GM12878 (cell line): ENCODE measurements at regions not wholly inside any gene's neighbourhood (a gene's known extent, or its start where the extent isn't known, plus 50 kb on each side); places are given as distances from the start of the nearest gene placed in this dataset.
"Not testable (repeated sequence)": the region's sequence is repeated elsewhere in the genome, so short reads cannot be mapped to it uniquely, and the experiment has no call there.

Experiments used
- ATAC-seq: fragments of 200-7000 bp; cut with Tn5 transposase; 3 replicates; pipeline ENCODE4 v1.9.1; 2020; ENCODE audit warnings: mild to moderate bottlenecking, moderate library complexity
- BruUV-seq: library from RNA; stranded (reverse); fragments of 400-500 nt; replicated peaks from 2 replicates; lab custom pipeline; 2021; lab: Mats Ljungman, UMichigan
- CTCF ChIA-PET: fragments of 300-600 bp; sonication (Branson Sonifier 250); formaldehyde crosslinking; extraction: SDS; loops from one replicate; lab custom pipeline; 2021; ENCODE audit warnings: inconsistent platforms; lab: Yijun Ruan, JAX
- POLR2A ChIA-PET: fragments of 350-600 bp; formaldehyde crosslinking; extraction: SDS; loops from one replicate; lab custom pipeline; 2021; ENCODE audit warnings: inconsistent platforms; lab: Charles Lee
- RAD21 ChIA-PET: fragments of 300-600 bp; sonication (Branson Sonifier 250); formaldehyde crosslinking; loops from one replicate; lab custom pipeline; 2023; ENCODE audit warnings: antibody characterized with exemption; ENCODE audit not compliant: unreplicated experiment; lab: Charles Lee
- SMC1A ChIA-PET: fragments of 300-600 bp; sonication (Branson Sonifier 250); formaldehyde crosslinking; loops from one replicate; lab custom pipeline; 2023; ENCODE audit not compliant: unreplicated experiment, uncharacterized antibody; lab: Charles Lee
- DNase-seq: peaks from one replicate; pipeline ENCODE4 v3.0.0-alpha.2; 2011; ENCODE audit warnings: low read depth, low spot score
- FAIRE-seq: peaks from 3 replicates; lab custom pipeline; 2011; peaks lifted over from hg19 to GRCh38; lab: Jason Lieb, UNC
- H2AFZ ChIP-seq: 2 replicates; pipeline ENCODE4 v1.6.0; 2011; ENCODE audit warnings: low read depth, low read length, control low read depth; ENCODE audit not compliant: control insufficient read depth
- H3K27ac ChIP-seq: 2 replicates; pipeline ENCODE4 v1.5.1; 2011; ENCODE audit warnings: control low read depth; ENCODE audit not compliant: control insufficient read depth, insufficient read depth
- H3K27me3 ChIP-seq, 2 experiments: replicated peaks in 1 of 2; 2 replicates each; pipeline versions ENCODE4 v1.6.0 to v1.6.1; 2011; ENCODE audit warnings: low read length in 1 of 2; ENCODE audit not compliant: control insufficient read depth in 2 of 2, insufficient read depth in 2 of 2
- H3K36me3 ChIP-seq, 2 experiments: 2 replicates each; pipeline ENCODE4 v1.5.1; 2011; ENCODE audit warnings: low read length in 1 of 2; ENCODE audit not compliant: control insufficient read depth in 2 of 2, insufficient read depth in 2 of 2
- H3K4me1 ChIP-seq: 2 replicates; pipeline ENCODE4 v1.6.1; 2011; ENCODE audit warnings: mild to moderate bottlenecking, low read length, moderate library complexity, mixed read lengths; ENCODE audit not compliant: control insufficient read depth, insufficient read depth
- H3K4me2 ChIP-seq: 2 replicates; pipeline ENCODE4 v1.6.0; 2011; ENCODE audit warnings: control low read depth; ENCODE audit not compliant: control insufficient read depth, insufficient read depth
- H3K4me3 ChIP-seq: fragments of 200-600 bp; sonication (generic); 2 replicates; pipeline ENCODE4 v1.5.1; 2016
- H3K79me2 ChIP-seq: 2 replicates; pipeline ENCODE4 v1.6.0; 2011; ENCODE audit warnings: low read length; ENCODE audit not compliant: control insufficient read depth, insufficient read depth
- H3K9ac ChIP-seq: 2 replicates; pipeline ENCODE4 v1.8.0; 2011; ENCODE audit warnings: low read length, control low read depth, mixed read lengths; ENCODE audit not compliant: control insufficient read depth, insufficient read depth
- H3K9me3 ChIP-seq: replicated peaks from 3 replicates; pipeline ENCODE4 v1.5.1; 2011; ENCODE audit warnings: mild to moderate bottlenecking, low read length; ENCODE audit not compliant: control insufficient read depth, insufficient read depth
- H4K20me1 ChIP-seq: 2 replicates; pipeline ENCODE4 v1.6.0; 2011; ENCODE audit not compliant: control insufficient read depth, insufficient read depth
- BMI1 ChIP-seq: fragments of 450-650 bp; IDR thresholded peaks from 2 replicates; pipeline ENCODE4 v1.6.1; 2016; ENCODE audit warnings: mild to moderate bottlenecking, moderate library complexity, borderline replicate concordance
- ESRRA ChIP-seq: IDR thresholded peaks from 2 replicates; pipeline ENCODE4 v1.6.1; 2012; ENCODE audit warnings: mild to moderate bottlenecking, low read length, improper control_type of control experiment
- JUND ChIP-seq: IDR thresholded peaks from 2 replicates; pipeline ENCODE4 v1.6.1; 2012; ENCODE audit warnings: low read depth, mild to moderate bottlenecking, low read length, improper control_type of control experiment, moderate library complexity
- MYB ChIP-seq: fragments of 150-350 bp; IDR thresholded peaks from 2 replicates; pipeline ENCODE4 v1.6.1; 2014; ENCODE audit warnings: mild to moderate bottlenecking, low read depth, low read length, borderline replicate concordance
- NFIC ChIP-seq: IDR thresholded peaks from 2 replicates; pipeline ENCODE4 v1.6.1; 2012; ENCODE audit warnings: low read depth, mild to moderate bottlenecking, inconsistent platforms, low read length, moderate library complexity
- NFXL1 ChIP-seq: fragments of 450-650 bp; IDR thresholded peaks from 2 replicates; pipeline ENCODE4 v1.6.1; 2017; ENCODE audit warnings: antibody characterized with exemption, mild to moderate bottlenecking, borderline replicate concordance
- PAX5 ChIP-seq: IDR thresholded peaks from 2 replicates; pipeline ENCODE4 v1.6.1; 2011; ENCODE audit warnings: low read depth, low read length, borderline replicate concordance
- SMC3 ChIP-seq: IDR thresholded peaks from 2 replicates; pipeline ENCODE4 v1.6.1; 2011; ENCODE audit warnings: low read length, improper control_type of control experiment, borderline replicate concordance
- TCF12 ChIP-seq: IDR thresholded peaks from 2 replicates; pipeline ENCODE4 v1.6.1; 2011; ENCODE audit warnings: low read depth, mild to moderate bottlenecking, low read length
- ZNF207 ChIP-seq: fragments of 450-650 bp; IDR thresholded peaks from 2 replicates; pipeline ENCODE4 v1.6.1; 2014; ENCODE audit warnings: antibody characterized with exemption, mild to moderate bottlenecking, borderline replicate concordance
- WGBS: methylation state at CpG from one replicate; pipeline ENCODE4 v1.1.6; 2016; ENCODE audit warnings: low lambda C conversion rate; ENCODE audit not compliant: insufficient replicate concordance, insufficient coverage; ENCODE audit errors: missing lambda C conversion rate; 5-methylcytosine and 5-hydroxymethylcytosine counted together
- in situ Hi-C: fragments of 300-500 bp; cut with MboI; formaldehyde crosslinking; loops from 9 replicates; pipeline ENCODE4 v1.14.3; 2018; ENCODE audit warnings: mixed read lengths
- intact Hi-C: fragments of 100-400 bp; cut with micrococcal nuclease; formaldehyde crosslinking; loops from one replicate; pipeline ENCODE4 v1.14.2; 2022; ENCODE audit not compliant: unreplicated experiment
- TF ChIP-seq, protein P1 (sequence below): fragments of 450-650 bp; IDR thresholded peaks from 2 replicates; pipeline ENCODE4 v1.6.1; 2017; ENCODE audit warnings: mild to moderate bottlenecking, low read depth, inconsistent platforms; ENCODE audit not compliant: poor library complexity, severe bottlenecking
- TF ChIP-seq, protein P2 (sequence below): fragments of 450-650 bp; IDR thresholded peaks from 2 replicates; pipeline ENCODE4 v1.6.1; 2014; ENCODE audit warnings: mild to moderate bottlenecking
- TF ChIP-seq, protein P3 (sequence below): fragments of 450-650 bp; IDR thresholded peaks from 2 replicates; pipeline ENCODE4 v1.6.1; 2016; ENCODE audit warnings: mild to moderate bottlenecking

DNA sequence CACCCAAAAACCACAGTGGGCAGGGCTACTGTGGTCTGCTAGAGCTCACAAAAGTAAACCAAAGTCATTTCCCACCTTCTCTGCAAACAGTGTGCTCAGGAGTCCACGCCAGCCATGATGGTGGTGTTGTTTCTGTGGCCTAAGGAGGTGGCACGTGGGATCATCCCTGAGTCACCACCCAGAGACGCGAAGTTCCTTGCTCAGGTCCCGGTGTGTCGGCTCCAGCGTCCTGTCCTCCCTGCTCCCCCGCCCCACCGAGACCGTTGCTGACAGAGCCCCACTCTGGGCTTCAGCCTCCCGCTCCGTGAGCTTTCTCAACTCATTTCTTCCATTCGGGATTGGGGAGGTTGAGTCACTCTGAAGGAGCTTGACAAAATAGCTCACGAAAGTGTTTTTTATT lies 118.7 kb downstream of the NPTX2 start:
- H3K79me2 ChIP-seq: no peaks in the 10 kb centered on the region
- DNase-seq: no peak
- H3K36me3 ChIP-seq: no peaks in the 10 kb centered on the region
- ChIA-PET RAD21 (interaction anchor here (1.3 kb wide), 1 partner anchor 100 kb away, joined by 3 read pairs; no protein-coding TSS in a partner anchor), CTCF (interaction anchor here (0.7 to 3.5 kb wide), 6 partner anchors 9 to 315 kb away, joined by 3 to 23 read pairs (median 3); no protein-coding TSS in a partner anchor), POLR2A (no interaction called here), SMC1A (interaction anchor here (0.7 to 2.4 kb wide), 2 partner anchors 10 to 99 kb away, joined by 4 to 5 read pairs; no protein-coding TSS in a partner anchor)
- H3K4me2 ChIP-seq: no peak overlapping the region
- no peak overlapping the region for H2AFZ ChIP-seq
- no TSS peak for BruUV-seq
- H3K4me1 ChIP-seq: no peaks in the 10 kb centered on the region
- no peaks in the 10 kb centered on the region for H3K9me3 ChIP-seq
- H3K9ac ChIP-seq: no peak overlapping the region
- no peaks in the 10 kb centered on the region for H4K20me1 ChIP-seq
- TF ChIP-seq TCF12 (no peak), PAX5 (no peak), SMC3 (no peak), NFIC (no peak), ESRRA (no peak), NFXL1 (no peak), JUND (no peak), ZNF207 (no peak), MYB (no peak), BMI1 (no peak)
- TF ChIP-seq, protein P1, sequence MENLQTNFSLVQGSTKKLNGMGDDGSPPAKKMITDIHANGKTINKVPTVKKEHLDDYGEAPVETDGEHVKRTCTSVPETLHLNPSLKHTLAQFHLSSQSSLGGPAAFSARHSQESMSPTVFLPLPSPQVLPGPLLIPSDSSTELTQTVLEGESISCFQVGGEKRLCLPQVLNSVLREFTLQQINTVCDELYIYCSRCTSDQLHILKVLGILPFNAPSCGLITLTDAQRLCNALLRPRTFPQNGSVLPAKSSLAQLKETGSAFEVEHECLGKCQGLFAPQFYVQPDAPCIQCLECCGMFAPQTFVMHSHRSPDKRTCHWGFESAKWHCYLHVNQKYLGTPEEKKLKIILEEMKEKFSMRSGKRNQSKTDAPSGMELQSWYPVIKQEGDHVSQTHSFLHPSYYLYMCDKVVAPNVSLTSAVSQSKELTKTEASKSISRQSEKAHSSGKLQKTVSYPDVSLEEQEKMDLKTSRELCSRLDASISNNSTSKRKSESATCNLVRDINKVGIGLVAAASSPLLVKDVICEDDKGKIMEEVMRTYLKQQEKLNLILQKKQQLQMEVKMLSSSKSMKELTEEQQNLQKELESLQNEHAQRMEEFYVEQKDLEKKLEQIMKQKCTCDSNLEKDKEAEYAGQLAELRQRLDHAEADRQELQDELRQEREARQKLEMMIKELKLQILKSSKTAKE: no peak
- TF ChIP-seq, protein P2, sequence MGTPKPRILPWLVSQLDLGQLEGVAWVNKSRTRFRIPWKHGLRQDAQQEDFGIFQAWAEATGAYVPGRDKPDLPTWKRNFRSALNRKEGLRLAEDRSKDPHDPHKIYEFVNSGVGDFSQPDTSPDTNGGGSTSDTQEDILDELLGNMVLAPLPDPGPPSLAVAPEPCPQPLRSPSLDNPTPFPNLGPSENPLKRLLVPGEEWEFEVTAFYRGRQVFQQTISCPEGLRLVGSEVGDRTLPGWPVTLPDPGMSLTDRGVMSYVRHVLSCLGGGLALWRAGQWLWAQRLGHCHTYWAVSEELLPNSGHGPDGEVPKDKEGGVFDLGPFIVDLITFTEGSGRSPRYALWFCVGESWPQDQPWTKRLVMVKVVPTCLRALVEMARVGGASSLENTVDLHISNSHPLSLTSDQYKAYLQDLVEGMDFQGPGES: no peak
- TF ChIP-seq, protein P3, sequence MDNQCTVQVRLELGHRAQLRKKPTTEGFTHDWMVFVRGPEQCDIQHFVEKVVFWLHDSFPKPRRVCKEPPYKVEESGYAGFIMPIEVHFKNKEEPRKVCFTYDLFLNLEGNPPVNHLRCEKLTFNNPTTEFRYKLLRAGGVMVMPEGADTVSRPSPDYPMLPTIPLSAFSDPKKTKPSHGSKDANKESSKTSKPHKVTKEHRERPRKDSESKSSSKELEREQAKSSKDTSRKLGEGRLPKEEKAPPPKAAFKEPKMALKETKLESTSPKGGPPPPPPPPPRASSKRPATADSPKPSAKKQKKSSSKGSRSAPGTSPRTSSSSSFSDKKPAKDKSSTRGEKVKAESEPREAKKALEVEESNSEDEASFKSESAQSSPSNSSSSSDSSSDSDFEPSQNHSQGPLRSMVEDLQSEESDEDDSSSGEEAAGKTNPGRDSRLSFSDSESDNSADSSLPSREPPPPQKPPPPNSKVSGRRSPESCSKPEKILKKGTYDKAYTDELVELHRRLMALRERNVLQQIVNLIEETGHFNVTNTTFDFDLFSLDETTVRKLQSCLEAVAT: no peak
- no peak for ATAC-seq
- in situ Hi-C loops (no loop called here), intact Hi-C loops (no loop called here)
- FAIRE-seq: no peak
- WGBS: 72% methylated on average over 14 of the region's 14 CpGs
- H3K4me3 ChIP-seq: no peak overlapping the region
- no peak overlapping the region for H3K27ac ChIP-seq
- no peaks in the 10 kb centered on the region for H3K27me3 ChIP-seq

DNA sequence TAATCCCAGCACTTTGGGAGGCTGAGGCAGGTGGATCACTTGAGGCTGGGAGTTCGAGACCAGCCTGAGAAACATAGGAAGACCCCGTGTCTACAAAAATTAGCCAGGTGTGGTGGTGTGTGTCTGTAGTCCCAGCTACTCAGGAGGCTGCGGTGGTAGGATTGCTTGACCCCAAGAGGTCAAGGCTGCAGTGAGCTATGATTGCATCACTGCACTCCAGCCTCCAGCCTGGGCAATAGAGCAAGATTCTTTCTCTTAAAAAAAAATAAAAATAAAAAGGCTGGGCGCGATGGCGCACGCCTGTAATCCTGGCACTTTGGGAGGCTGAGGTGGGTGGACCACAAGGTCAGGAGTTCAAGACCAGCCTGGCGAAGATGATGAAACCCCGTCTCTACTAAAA lies 119.4 kb downstream of the NPTX2 start:
- CTCF ChIA-PET: interaction anchor here (0.8 to 3.5 kb wide), 4 partner anchors 9 to 316 kb away, joined by 3 to 23 read pairs (median 4); no protein-coding TSS in a partner anchor
- BruUV-seq, H3K36me3 ChIP-seq, H3K27ac ChIP-seq, H2AFZ ChIP-seq, H3K4me1 ChIP-seq, H3K9ac ChIP-seq, intact Hi-C loops, H3K4me2 ChIP-seq, H3K4me3 ChIP-seq, H3K9me3 ChIP-seq, DNase-seq, H3K79me2 ChIP-seq, in situ Hi-C loops, H4K20me1 ChIP-seq, H3K27me3 ChIP-seq, ATAC-seq, FAIRE-seq: not testable (repeated sequence)
- WGBS: 63% methylated on average over 9 of the region's 9 CpGs
- RAD21 ChIA-PET: interaction anchor here (1.3 kb wide), 1 partner anchor 100 kb away, joined by 3 read pairs; no protein-coding TSS in a partner anchor
- POLR2A ChIA-PET: interaction anchor here (0.6 kb wide), 1 partner anchor 337 kb away, joined by 3 read pairs; no protein-coding TSS in a partner anchor
- SMC1A ChIA-PET: interaction anchor here (0.7 to 2.4 kb wide), 2 partner anchors 9 to 98 kb away, joined by 4 to 5 read pairs; no protein-coding TSS in a partner anchor
